Psoas muscle (tissue), 7 donors: ENCODE measurements at regions not wholly inside any gene's neighbourhood (a gene's known extent, or its start where the extent isn't known, plus 50 kb on each side); places are given as distances from the start of the nearest gene placed in this dataset.

Experiments used
- ATAC-seq, 4 donors: fragments of 200-7000 bp; cut with Tn5 transposase; one replicate each; pipeline ENCODE4 v1.9.1; 2020; ENCODE audit warnings: moderate library complexity in 3 of 4, mild to moderate bottlenecking in 2 of 4
- DNase-seq, 2 donors: peaks; one replicate each; pipeline ENCODE4 v3.0.0-alpha.2; 2020
- H3K27ac ChIP-seq: fragments of 200-600 bp; one replicate; pipeline ENCODE4 v1.8.0; 2022
- H3K27me3 ChIP-seq, 3 donors: fragments of 200-600 bp in 1 of 3; one replicate each; pipeline versions ENCODE4 v1.6.1 to v1.8.0; 2013 to 2022; ENCODE audit warnings: low read length in 2 of 3, mild to moderate bottlenecking in 2 of 3, moderate library complexity in 1 of 3; ENCODE audit not compliant: insufficient read depth in 3 of 3
- H3K36me3 ChIP-seq, 2 donors: fragments of 200-600 bp in 1 of 2; one replicate each; pipeline versions ENCODE4 v1.6.1 to v1.8.0; 2013 to 2022; ENCODE audit warnings: low read depth in 1 of 2, mild to moderate bottlenecking in 1 of 2, moderate library complexity in 1 of 2; ENCODE audit not compliant: insufficient read depth in 1 of 2
- H3K4me1 ChIP-seq: fragments of 200-600 bp; one replicate; pipeline ENCODE4 v1.8.0; 2022
- H3K4me3 ChIP-seq: fragments of 200-600 bp; one replicate; pipeline ENCODE4 v1.8.0; 2022; ENCODE audit warnings: mild to moderate bottlenecking
- H3K9me3 ChIP-seq: fragments of 200-600 bp; one replicate; pipeline ENCODE4 v1.8.0; 2022
- CTCF ChIP-seq: fragments of 200-600 bp; IDR thresholded peaks from one replicate; pipeline ENCODE4 v1.8.0; 2022; ENCODE audit warnings: antibody characterized with exemption
- WGBS, 3 donors: extraction: QIAGEN DNeasy Blood & Tissue Kit; methylation state at CpG; one replicate each; pipeline versions ENCODE4 v1.1.6 to v1.1.7; 2013; 5-methylcytosine and 5-hydroxymethylcytosine counted together
- intact Hi-C, 2 donors: fragments of 100-400 bp; cut with DNase I; formaldehyde crosslinking; loops; one replicate each; pipeline versions ENCODE4 v1.11.0 to v1.14.2; 2022
- donor health status: healthy with polysubstance abuse.
- donor health status: DM: no; HTN: no; CAD: no; lungs with moderate emphysema.
- donor health status: Bipolar disorder and iron deficiency.
- donor health status: healthy.
- donor health status: DM: yes; HTN: yes; CAD: no.
- donor health status: DM: no; HTN: no; CAD: no.
- donor health status: DM: yes; HTN: yes; CAD: no.

- H3K9me3 ChIP-seq = no peaks in the 10 kb centered on the region
- WGBS, 3 donors = 95 to 97% (median 96%) methylated on average over 2 of the region's 2 CpGs
- no peak overlapping the region for H3K27ac ChIP-seq
- DNase-seq (no peak), ATAC-seq (no peak)
- H3K36me3 ChIP-seq = no peaks in the 10 kb centered on the region
- intact Hi-C loops = no loop called here
- H3K27me3 ChIP-seq = no peaks in the 10 kb centered on the region
- H3K4me1 ChIP-seq = no peaks in the 10 kb centered on the region
- TF ChIP-seq CTCF = no peak
- no peak overlapping the region for H3K4me3 ChIP-seq
These were observed 59.1 kb upstream of the NABP1 start for GRCh38 chr2:191618786-191619185.

GRCh38 chr2:191620144-191620543 lies 57.8 kb upstream of the NABP1 start:
- Histone ChIP-seq H3K27ac (no peak overlapping the region), H3K4me1 (no peaks in the 10 kb centered on the region), H3K9me3 (no peaks in the 10 kb centered on the region), H3K4me3 (no peak overlapping the region), H3K36me3 (no peaks in the 10 kb centered on the region), H3K27me3 (no peaks in the 10 kb centered on the region)
- 97 to 100% (median 97%) methylated on average over 1 of the region's 1 CpG for WGBS, 3 donors
- DNase-seq (no peak), ATAC-seq (no peak)
- intact Hi-C loops = no loop called here
- no peak for TF ChIP-seq CTCF

- TF ChIP-seq CTCF = no peak
These were observed 55.3 kb upstream of the NABP1 start for GRCh38 chr2:191622374-191623320.

GRCh38 chr2:191625016-191625415 lies 52.9 kb upstream of the NABP1 start:
- no peaks in the 10 kb centered on the region for H3K27me3 ChIP-seq
- no peaks in the 10 kb centered on the region for H3K4me1 ChIP-seq
- WGBS, 3 donors = 49 to 64% (median 50%) methylated on average over 3 of the region's 3 CpGs
- H3K27ac ChIP-seq = no peak overlapping the region
- TF ChIP-seq CTCF = no peak
- no peaks in the 10 kb centered on the region for H3K9me3 ChIP-seq
- peak in 1 of 4 donors; percentile 23 for ATAC-seq
- no peak for DNase-seq
- no peaks in the 10 kb centered on the region for H3K36me3 ChIP-seq
- intact Hi-C loops = no loop called here
- H3K4me3 ChIP-seq = no peak overlapping the region

More at GRCh38 chr2:191622374-191623320, 55.3 kb upstream of the NABP1 start:
- H3K9me3 ChIP-seq = no peaks in the 10 kb centered on the region
- H3K4me1 ChIP-seq = no peaks in the 10 kb centered on the region
- H3K36me3 ChIP-seq = no peaks in the 10 kb centered on the region
- H3K27ac ChIP-seq = no peak overlapping the region
- intact Hi-C loops = no loop called here
- WGBS, 3 donors = 83 to 92% (median 87%) methylated on average over 5 of the region's 5 CpGs
- DNase-seq (no peak), ATAC-seq (no peak)
- H3K27me3 ChIP-seq = no peaks in the 10 kb centered on the region
- no peak overlapping the region for H3K4me3 ChIP-seq
